Spleen (tissue), 11 donors: ENCODE measurements at regions not wholly inside any gene's neighbourhood (a gene's known extent, or its start where the extent isn't known, plus 50 kb on each side); places are given as distances from the start of the nearest gene placed in this dataset.

Source experiments
- DNase-seq: peaks from one replicate; pipeline ENCODE4 v3.0.0-alpha.2; 2020
- H3K27ac ChIP-seq, 8 donors: fragments of 200-600 bp; sonication (generic) in 7 of 8; 1 replicate in 4 of 8; 2 replicates in 4 of 8; pipeline versions ENCODE4 v1.5.0 to v1.8.0; 2016 to 2021; ENCODE audit warnings: inconsistent platforms in 4 of 8, mild to moderate bottlenecking in 4 of 8, moderate library complexity in 1 of 8
- H3K27me3 ChIP-seq, 7 donors: fragments of 200-600 bp; sonication (generic) in 6 of 7; replicated peaks in 1 of 7; 1 replicate in 4 of 7; 2 replicates in 3 of 7; pipeline versions ENCODE4 v1.5.0 to v1.8.0; 2016 to 2021; ENCODE audit warnings: inconsistent platforms in 3 of 7, mild to moderate bottlenecking in 1 of 7
- H3K36me3 ChIP-seq, 6 donors: fragments of 200-600 bp; sonication (generic) in 5 of 6; 1 replicate in 4 of 6; 2 replicates in 2 of 6; pipeline versions ENCODE4 v1.5.0 to v1.8.0; 2016 to 2021; ENCODE audit warnings: inconsistent platforms in 2 of 6
- H3K4me1 ChIP-seq, 6 donors: fragments of 200-600 bp; sonication (generic) in 5 of 6; 1 replicate in 3 of 6; 2 replicates in 3 of 6; pipeline versions ENCODE4 v1.5.0 to v1.8.0; 2016 to 2021; ENCODE audit warnings: inconsistent platforms in 3 of 6
- H3K4me3 ChIP-seq, 8 donors: fragments of 200-600 bp; sonication (generic) in 7 of 8; 1 replicate in 4 of 8; 2 replicates in 4 of 8; pipeline versions ENCODE4 v1.5.0 to v1.8.0; 2016 to 2021; ENCODE audit warnings: inconsistent platforms in 4 of 8, mild to moderate bottlenecking in 4 of 8, moderate library complexity in 2 of 8
- H3K9me3 ChIP-seq, 8 donors: fragments of 200-600 bp; sonication (generic) in 7 of 8; 1 replicate in 4 of 8; 2 replicates in 4 of 8; pipeline versions ENCODE4 v1.5.0 to v1.8.0; 2016 to 2021; ENCODE audit warnings: inconsistent platforms in 4 of 8
- POLR2A ChIP-seq, 3 donors: fragments of 450-650 bp; IDR thresholded peaks; one replicate each; pipeline ENCODE4 v1.5.1; 2017; ENCODE audit warnings: antibody characterized with exemption in 3 of 3, mild to moderate bottlenecking in 1 of 3
- POLR2AphosphoS5 ChIP-seq, 3 donors: sonication (generic); formaldehyde crosslinking; IDR thresholded peaks; one replicate each; pipeline ENCODE4 v1.5.1; 2017; ENCODE audit warnings: antibody characterized with exemption in 3 of 3
- WGBS, 5 donors: extraction: QIAGEN DNeasy Blood & Tissue Kit in 3 of 5; methylation state at CpG; one replicate each; pipeline versions ENCODE4 v1.1.5 to v1.1.7; 2013 to 2018; 5-methylcytosine and 5-hydroxymethylcytosine counted together
- intact Hi-C: fragments of 100-400 bp; cut with DNase I; formaldehyde crosslinking; loops from one replicate; pipeline ENCODE4 v1.15.0; 2023; ENCODE audit warnings: low total_unique reads
- TF ChIP-seq, protein P1 (sequence below), 11 experiments: fragments of 200-600 bp in 7 of 11; fragments of 450-650 bp in 4 of 11; sonication (generic) in 4 of 11; IDR thresholded peaks in 8 of 11; conservative IDR thresholded peaks in 3 of 11; 1 replicate in 7 of 11; 2 replicates in 4 of 11; pipeline versions ENCODE4 v1.4.0 to v1.8.0; 2016 to 2021; ENCODE audit warnings: antibody characterized with exemption in 11 of 11, inconsistent platforms in 4 of 11, mild to moderate bottlenecking in 1 of 11
- donor health status: healthy with polysubstance abuse.
- donor health status: DM: no; HTN: no; CAD: no; lungs with moderate emphysema.
- donor health status: DM: no; HTN: no; CAD: no.
- donor health status: Bipolar disorder and iron deficiency.
- donor health status: healthy.
- donor health status: DM: no; HTN: no; CAD: no.
- donor health status: DM: yes; HTN: yes; CAD: no.

DNA sequence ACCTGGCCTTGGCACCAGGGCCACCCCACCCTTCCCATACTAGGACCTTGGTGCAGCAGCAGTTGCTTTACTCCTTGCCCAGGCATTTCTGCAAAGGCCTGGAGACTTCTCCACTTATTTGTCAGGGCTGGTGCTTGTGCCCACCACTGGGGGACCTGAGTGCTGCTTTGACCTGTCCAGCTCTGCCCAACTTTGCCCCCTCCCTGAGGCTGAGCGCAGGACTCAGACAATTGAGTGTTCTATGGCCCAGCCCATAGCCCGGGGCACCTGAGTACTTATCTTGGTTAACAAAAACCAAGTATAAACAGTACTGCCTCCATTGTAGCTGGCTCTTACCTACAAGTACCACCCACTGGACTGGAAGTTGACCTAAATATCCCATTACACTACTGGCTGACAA is 406.1 kb upstream of the CHD1 start:
- Histone ChIP-seq H3K27ac (no peak overlapping the region), H3K27me3 (no peaks in the 10 kb centered on the region), H3K9me3 (peaks cover 0 to 50% (median 35%) of the 10 kb centered on the region in 8 donors), H3K4me3 (no peak overlapping the region), H3K4me1 (no peaks in the 10 kb centered on the region), H3K36me3 (no peaks in the 10 kb centered on the region)
- TF ChIP-seq, protein P1, sequence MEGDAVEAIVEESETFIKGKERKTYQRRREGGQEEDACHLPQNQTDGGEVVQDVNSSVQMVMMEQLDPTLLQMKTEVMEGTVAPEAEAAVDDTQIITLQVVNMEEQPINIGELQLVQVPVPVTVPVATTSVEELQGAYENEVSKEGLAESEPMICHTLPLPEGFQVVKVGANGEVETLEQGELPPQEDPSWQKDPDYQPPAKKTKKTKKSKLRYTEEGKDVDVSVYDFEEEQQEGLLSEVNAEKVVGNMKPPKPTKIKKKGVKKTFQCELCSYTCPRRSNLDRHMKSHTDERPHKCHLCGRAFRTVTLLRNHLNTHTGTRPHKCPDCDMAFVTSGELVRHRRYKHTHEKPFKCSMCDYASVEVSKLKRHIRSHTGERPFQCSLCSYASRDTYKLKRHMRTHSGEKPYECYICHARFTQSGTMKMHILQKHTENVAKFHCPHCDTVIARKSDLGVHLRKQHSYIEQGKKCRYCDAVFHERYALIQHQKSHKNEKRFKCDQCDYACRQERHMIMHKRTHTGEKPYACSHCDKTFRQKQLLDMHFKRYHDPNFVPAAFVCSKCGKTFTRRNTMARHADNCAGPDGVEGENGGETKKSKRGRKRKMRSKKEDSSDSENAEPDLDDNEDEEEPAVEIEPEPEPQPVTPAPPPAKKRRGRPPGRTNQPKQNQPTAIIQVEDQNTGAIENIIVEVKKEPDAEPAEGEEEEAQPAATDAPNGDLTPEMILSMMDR (IDR thresholded peaks at IDR 0.05 in 8 of 11, conservative IDR thresholded peaks at IDR 0.05 in 3 of 11), result no peak
- TF ChIP-seq POLR2AphosphoS5 (IDR thresholded peaks at IDR 0.05) (no peak), POLR2A (IDR thresholded peaks at IDR 0.05) (no peak)
- intact Hi-C loops, result no loop called here
- peak; percentile 51 for DNase-seq
- WGBS, 5 donors, result 76 to 97% (median 89%) methylated on average over 2 of the region's 2 CpGs

DNA sequence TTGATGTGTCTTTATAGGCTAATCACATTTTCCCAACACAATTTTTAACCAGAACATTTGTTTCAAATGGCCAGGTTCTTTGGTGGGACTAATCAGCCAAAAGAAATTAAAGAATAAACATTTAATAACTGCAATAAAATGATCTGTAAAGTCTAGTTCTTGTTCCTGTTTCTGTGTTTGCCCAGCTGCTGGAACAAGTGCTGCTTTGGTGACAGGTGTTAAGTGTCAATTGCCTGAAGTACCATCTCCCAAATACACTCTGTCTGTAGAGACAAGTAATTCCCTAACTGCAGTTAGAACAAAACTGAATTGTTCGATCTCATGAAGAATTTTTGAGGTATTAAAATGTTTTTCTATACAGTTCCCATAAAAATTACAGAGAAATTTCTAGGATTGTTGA is 402.3 kb upstream of the CHD1 start:
- Histone ChIP-seq H3K9me3 (peaks cover 0 to 17% (median 14%) of the 10 kb centered on the region in 8 donors), H3K4me1 (no peaks in the 10 kb centered on the region), H3K36me3 (no peaks in the 10 kb centered on the region), H3K4me3 (no peak overlapping the region), H3K27ac (no peak overlapping the region), H3K27me3 (no peaks in the 10 kb centered on the region)
- intact Hi-C loops, result no loop called here
- DNase-seq, result no peak
- 60 to 63% (median 61%) methylated on average over 1 of the region's 1 CpG for WGBS, 5 donors
- TF ChIP-seq POLR2A (IDR thresholded peaks at IDR 0.05) (no peak), POLR2AphosphoS5 (IDR thresholded peaks at IDR 0.05) (no peak)
- TF ChIP-seq, protein P1 (IDR thresholded peaks at IDR 0.05 in 8 of 11, conservative IDR thresholded peaks at IDR 0.05 in 3 of 11), result no peak

DNA sequence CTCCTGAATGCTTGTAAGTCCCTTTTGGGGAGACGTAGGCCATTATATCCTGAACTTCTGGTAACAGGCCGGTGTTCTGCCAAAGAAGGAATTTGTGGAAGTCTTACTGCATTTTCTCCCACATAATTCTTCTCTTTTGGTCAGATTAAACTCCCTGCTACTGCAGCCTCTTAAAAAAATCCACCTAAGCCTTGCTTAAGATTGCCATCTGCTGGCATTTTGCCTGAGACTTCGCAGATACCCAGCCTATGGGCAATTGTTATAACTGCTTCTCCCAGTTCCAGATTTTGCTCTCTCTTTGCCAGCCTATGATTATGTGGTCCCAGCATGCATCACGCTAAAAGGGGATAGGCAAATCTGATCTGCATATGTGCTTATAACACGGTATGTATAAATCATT is 391.6 kb upstream of the CHD1 start:
- no peaks in the 10 kb centered on the region for H3K9me3 ChIP-seq
- TF ChIP-seq POLR2A (IDR thresholded peaks at IDR 0.05) (no peak), POLR2AphosphoS5 (IDR thresholded peaks at IDR 0.05) (no peak)
- TF ChIP-seq, protein P1 (IDR thresholded peaks at IDR 0.05 in 8 of 11, conservative IDR thresholded peaks at IDR 0.05 in 3 of 11), result no peak
- no peak overlapping the region for H3K27ac ChIP-seq
- no peaks in the 10 kb centered on the region for H3K4me1 ChIP-seq
- H3K4me3 ChIP-seq, result no peak overlapping the region
- H3K36me3 ChIP-seq, result no peaks in the 10 kb centered on the region
- 51 to 55% (median 55%) methylated on average over 5 of the region's 5 CpGs for WGBS, 5 donors
- intact Hi-C loops, result no loop called here
- DNase-seq, result no peak
- H3K27me3 ChIP-seq, result no peaks in the 10 kb centered on the region

DNA sequence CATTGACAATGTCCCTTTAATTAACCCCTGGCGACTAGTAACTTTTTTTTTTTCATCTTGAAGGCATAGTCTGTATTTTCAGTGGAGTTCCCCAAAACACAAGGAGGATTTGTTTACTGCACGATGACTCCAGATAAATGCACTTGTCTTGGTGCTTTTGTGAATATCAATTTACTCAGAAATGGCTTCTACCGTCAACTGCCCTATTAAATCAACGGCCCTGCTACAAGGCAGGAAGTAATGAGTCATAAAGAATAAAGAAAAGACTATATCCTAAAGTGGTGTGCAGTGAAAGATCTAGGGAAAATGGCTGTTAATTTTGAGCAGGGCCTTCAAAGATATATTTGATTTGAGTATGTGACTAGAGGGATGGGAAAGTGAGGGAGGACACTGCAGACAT is 388.3 kb upstream of the CHD1 start:
- no peaks in the 10 kb centered on the region for H3K9me3 ChIP-seq
- no peak overlapping the region for H3K4me3 ChIP-seq
- no peaks in the 10 kb centered on the region for H3K27me3 ChIP-seq
- no peaks in the 10 kb centered on the region for H3K4me1 ChIP-seq
- WGBS, 5 donors, result 48 to 60% (median 54%) methylated on average over 4 of the region's 4 CpGs
- H3K27ac ChIP-seq, result no peak overlapping the region
- TF ChIP-seq, protein P1 (IDR thresholded peaks at IDR 0.05 in 8 of 11, conservative IDR thresholded peaks at IDR 0.05 in 3 of 11), result no peak
- TF ChIP-seq POLR2A (IDR thresholded peaks at IDR 0.05) (no peak), POLR2AphosphoS5 (IDR thresholded peaks at IDR 0.05) (no peak)
- no peak for DNase-seq
- no peaks in the 10 kb centered on the region for H3K36me3 ChIP-seq
- intact Hi-C loops, result no loop called here
